ENCODE measurements at regions not wholly inside any gene's neighbourhood (a gene's known extent, or its start where the extent isn't known, plus 50 kb on each side); places are given as distances from the start of the nearest gene placed in this dataset.

GRCh38 chr18:8960740-8961657 lies 141.5 kb upstream of the NDUFV2 start:
- DNase-seq (ENCODE audit: low read depth): no peak
- H3K4me3 ChIP-seq (ENCODE audit: low read depth, low read length): no peak overlapping the region

GRCh38 chr18:8962192-8962779 lies 140.2 kb upstream of the NDUFV2 start:
- DNase-seq (ENCODE audit: low read depth): no peak

GRCh38 chr18:8962855-8963635 lies 139.5 kb upstream of the NDUFV2 start:
- no peak for DNase-seq (ENCODE audit: low read depth)

More at GRCh38 chr18:8962192-8962779, 140.2 kb upstream of the NDUFV2 start:
- H3K4me3 ChIP-seq (ENCODE audit: low read depth, low read length): no peak overlapping the region

GRCh38 chr18:8963876-8964275 lies 138.6 kb upstream of the NDUFV2 start:
- DNase-seq (ENCODE audit: low read depth): no peak
- no peak overlapping the region for H3K4me3 ChIP-seq (ENCODE audit: low read depth, low read length)

More at GRCh38 chr18:8962855-8963635, 139.5 kb upstream of the NDUFV2 start:
- no peak overlapping the region for H3K4me3 ChIP-seq (ENCODE audit: low read depth, low read length)

GRCh38 chr18:8965398-8965797 lies 137.1 kb upstream of the NDUFV2 start:
- no peak for DNase-seq (ENCODE audit: low read depth)
- H3K4me3 ChIP-seq (ENCODE audit: low read depth, low read length): no peak overlapping the region

GRCh38 chr18:8966821-8967220 lies 135.7 kb upstream of the NDUFV2 start:
- DNase-seq (ENCODE audit: low read depth): no peak
- H3K4me3 ChIP-seq (ENCODE audit: low read depth, low read length): no peak overlapping the region

GRCh38 chr18:8967573-8967972 lies 134.9 kb upstream of the NDUFV2 start:
- DNase-seq (ENCODE audit: low read depth): no peak
- H3K4me3 ChIP-seq (ENCODE audit: low read depth, low read length): no peak overlapping the region

- H3K4me3 ChIP-seq (ENCODE audit: low read depth, low read length): no peak overlapping the region
- DNase-seq (ENCODE audit: low read depth): no peak
Observed at GRCh38 chr18:8969639-8970390, 132.7 kb upstream of the NDUFV2 start.

GRCh38 chr18:8970843-8971242 lies 131.7 kb upstream of the NDUFV2 start:
- no peak overlapping the region for H3K4me3 ChIP-seq (ENCODE audit: low read depth, low read length)
- no peak for DNase-seq (ENCODE audit: low read depth)

GRCh38 chr18:8972116-8972515 lies 130.4 kb upstream of the NDUFV2 start:
- no peak for DNase-seq (ENCODE audit: low read depth)

GRCh38 chr18:8974279-8974678 lies 128.2 kb upstream of the NDUFV2 start:
- H3K4me3 ChIP-seq (ENCODE audit: low read depth, low read length): no peak overlapping the region

More at GRCh38 chr18:8972116-8972515, 130.4 kb upstream of the NDUFV2 start:
- no peak overlapping the region for H3K4me3 ChIP-seq (ENCODE audit: low read depth, low read length)

GRCh38 chr18:8974696-8975095 lies 127.8 kb upstream of the NDUFV2 start:
- DNase-seq (ENCODE audit: low read depth): no peak

More at GRCh38 chr18:8974279-8974678, 128.2 kb upstream of the NDUFV2 start:
- DNase-seq (ENCODE audit: low read depth): no peak

GRCh38 chr18:8975624-8976023 lies 126.9 kb upstream of the NDUFV2 start:
- H3K4me3 ChIP-seq (ENCODE audit: low read depth, low read length): no peak overlapping the region
- DNase-seq (ENCODE audit: low read depth): no peak

More at GRCh38 chr18:8974696-8975095, 127.8 kb upstream of the NDUFV2 start:
- H3K4me3 ChIP-seq (ENCODE audit: low read depth, low read length): no peak overlapping the region

- no peak for DNase-seq (ENCODE audit: low read depth)
- no peak overlapping the region for H3K4me3 ChIP-seq (ENCODE audit: low read depth, low read length)
Observed at GRCh38 chr18:8976606-8977005, 125.9 kb upstream of the NDUFV2 start.

GRCh38 chr18:8977166-8977565 lies 125.3 kb upstream of the NDUFV2 start:
- DNase-seq (ENCODE audit: low read depth): no peak
- H3K4me3 ChIP-seq (ENCODE audit: low read depth, low read length): no peak overlapping the region

GRCh38 chr18:8977701-8978100 lies 124.8 kb upstream of the NDUFV2 start:
- H3K4me3 ChIP-seq (ENCODE audit: low read depth, low read length): no peak overlapping the region
- DNase-seq (ENCODE audit: low read depth): no peak

- no peak for DNase-seq (ENCODE audit: low read depth)
- H3K4me3 ChIP-seq (ENCODE audit: low read depth, low read length): no peak overlapping the region
Observed at GRCh38 chr18:8978394-8978793, 124.1 kb upstream of the NDUFV2 start.

GRCh38 chr18:8979258-8979988 lies 123.1 kb upstream of the NDUFV2 start:
- H3K4me3 ChIP-seq (ENCODE audit: low read depth, low read length): no peak overlapping the region
- DNase-seq (ENCODE audit: low read depth): no peak

- no peak overlapping the region for H3K4me3 ChIP-seq (ENCODE audit: low read depth, low read length)
- no peak for DNase-seq (ENCODE audit: low read depth)
Observed at GRCh38 chr18:8980496-8980895, 122.0 kb upstream of the NDUFV2 start.

Measured in skeletal muscle cell (primary cell).